Lung (tissue), 11 donors: ENCODE measurements at regions not wholly inside any gene's neighbourhood (a gene's known extent, or its start where the extent isn't known, plus 50 kb on each side); places are given as distances from the start of the nearest gene placed in this dataset.

ENCODE experiments used
- ATAC-seq: fragments of 200-7000 bp; cut with Tn5 transposase; one replicate; pipeline ENCODE4 v1.9.1; 2020; ENCODE audit warnings: moderate number of reproducible peaks; ENCODE audit not compliant: insufficient read depth, low FRiP score
- DNase-seq, 3 donors: peaks; one replicate each; pipeline ENCODE4 v3.0.0-alpha.2; 2013 to 2017
- H3K27ac ChIP-seq, 2 donors: one replicate each; pipeline ENCODE4 v1.5.1; 2013; ENCODE audit warnings: mild to moderate bottlenecking in 2 of 2, moderate library complexity in 2 of 2, control low read depth in 1 of 2, inconsistent platforms in 1 of 2, low read depth in 1 of 2, low read length in 1 of 2
- H3K27me3 ChIP-seq, 3 donors: one replicate each; pipeline ENCODE4 v1.5.1; 2013; ENCODE audit warnings: low read length in 2 of 3; ENCODE audit not compliant: control insufficient read depth in 3 of 3, insufficient read depth in 3 of 3
- H3K36me3 ChIP-seq, 4 donors: one replicate each; pipeline ENCODE4 v1.5.1; 2013; ENCODE audit warnings: low read length in 4 of 4, mild to moderate bottlenecking in 1 of 4, moderate library complexity in 1 of 4; ENCODE audit not compliant: control insufficient read depth in 4 of 4, insufficient read depth in 4 of 4
- H3K4me1 ChIP-seq, 5 donors: one replicate each; pipeline ENCODE4 v1.5.1; 2013; ENCODE audit warnings: low read length in 5 of 5, mild to moderate bottlenecking in 2 of 5, moderate library complexity in 1 of 5; ENCODE audit not compliant: control insufficient read depth in 5 of 5, insufficient read depth in 5 of 5
- H3K4me3 ChIP-seq: one replicate; pipeline ENCODE4 v1.5.1; 2013; ENCODE audit warnings: mild to moderate bottlenecking, control low read depth, moderate library complexity
- H3K9ac ChIP-seq, 2 donors: one replicate each; pipeline ENCODE4 v1.5.1; 2013; ENCODE audit warnings: low read length in 2 of 2, control low read depth in 1 of 2; ENCODE audit not compliant: insufficient read depth in 1 of 2
- H3K9me3 ChIP-seq, 4 donors: one replicate each; pipeline ENCODE4 v1.5.1; 2013; ENCODE audit warnings: low read length in 3 of 4, mild to moderate bottlenecking in 1 of 4, moderate library complexity in 1 of 4; ENCODE audit not compliant: control insufficient read depth in 4 of 4, insufficient read depth in 3 of 4
- WGBS, 2 donors: extraction: QIAGEN DNeasy Blood & Tissue Kit; methylation state at CpG; one replicate each; pipeline ENCODE4 v1.1.7; 2013; 5-methylcytosine and 5-hydroxymethylcytosine counted together
- TF ChIP-seq, protein P1 (sequence below): IDR thresholded peaks from 2 replicates; pipeline ENCODE4 v1.5.1; 2012; ENCODE audit warnings: mild to moderate bottlenecking; ENCODE audit errors: control extremely low read depth, extremely low read depth
- donor health status: control.
- donor health status: control.
- donor health status: Bipolar disorder and iron deficiency.
- donor health status: healthy.
- donor health status: DM: yes; HTN: yes; CAD: no.

DNA sequence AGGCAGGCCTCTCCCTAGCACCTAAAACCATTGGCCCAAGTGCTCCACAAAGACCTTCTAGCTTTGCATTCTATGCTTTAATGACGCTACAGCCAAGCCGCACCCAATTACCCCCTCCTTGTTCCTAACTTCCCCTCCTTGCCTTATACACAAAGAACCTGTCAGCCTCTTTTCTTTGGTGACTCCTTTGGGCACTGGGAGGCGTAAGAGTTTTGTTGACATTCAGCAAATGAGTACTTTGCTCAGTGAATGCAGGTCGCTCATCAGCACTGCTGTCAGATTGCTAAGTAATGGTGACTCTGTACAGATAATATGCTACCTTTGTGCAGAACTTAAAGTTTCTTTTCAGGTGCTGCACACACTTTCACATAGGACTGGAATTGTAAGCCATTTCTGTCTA is 187.6 kb upstream of the FAM78B start:
- ATAC-seq (no peak), DNase-seq (no peak)
- H3K4me3 ChIP-seq, result no peak overlapping the region
- no peak overlapping the region for H3K9ac ChIP-seq
- H3K27me3 ChIP-seq, result no peaks in the 10 kb centered on the region
- no peaks in the 10 kb centered on the region for H3K9me3 ChIP-seq
- no peaks in the 10 kb centered on the region for H3K4me1 ChIP-seq
- TF ChIP-seq, protein P1, sequence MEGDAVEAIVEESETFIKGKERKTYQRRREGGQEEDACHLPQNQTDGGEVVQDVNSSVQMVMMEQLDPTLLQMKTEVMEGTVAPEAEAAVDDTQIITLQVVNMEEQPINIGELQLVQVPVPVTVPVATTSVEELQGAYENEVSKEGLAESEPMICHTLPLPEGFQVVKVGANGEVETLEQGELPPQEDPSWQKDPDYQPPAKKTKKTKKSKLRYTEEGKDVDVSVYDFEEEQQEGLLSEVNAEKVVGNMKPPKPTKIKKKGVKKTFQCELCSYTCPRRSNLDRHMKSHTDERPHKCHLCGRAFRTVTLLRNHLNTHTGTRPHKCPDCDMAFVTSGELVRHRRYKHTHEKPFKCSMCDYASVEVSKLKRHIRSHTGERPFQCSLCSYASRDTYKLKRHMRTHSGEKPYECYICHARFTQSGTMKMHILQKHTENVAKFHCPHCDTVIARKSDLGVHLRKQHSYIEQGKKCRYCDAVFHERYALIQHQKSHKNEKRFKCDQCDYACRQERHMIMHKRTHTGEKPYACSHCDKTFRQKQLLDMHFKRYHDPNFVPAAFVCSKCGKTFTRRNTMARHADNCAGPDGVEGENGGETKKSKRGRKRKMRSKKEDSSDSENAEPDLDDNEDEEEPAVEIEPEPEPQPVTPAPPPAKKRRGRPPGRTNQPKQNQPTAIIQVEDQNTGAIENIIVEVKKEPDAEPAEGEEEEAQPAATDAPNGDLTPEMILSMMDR, result no peak
- H3K36me3 ChIP-seq, result no peaks in the 10 kb centered on the region
- 57 to 60% methylated on average over 4 of the region's 4 CpGs for WGBS, 2 donors
- no peak overlapping the region for H3K27ac ChIP-seq

DNA sequence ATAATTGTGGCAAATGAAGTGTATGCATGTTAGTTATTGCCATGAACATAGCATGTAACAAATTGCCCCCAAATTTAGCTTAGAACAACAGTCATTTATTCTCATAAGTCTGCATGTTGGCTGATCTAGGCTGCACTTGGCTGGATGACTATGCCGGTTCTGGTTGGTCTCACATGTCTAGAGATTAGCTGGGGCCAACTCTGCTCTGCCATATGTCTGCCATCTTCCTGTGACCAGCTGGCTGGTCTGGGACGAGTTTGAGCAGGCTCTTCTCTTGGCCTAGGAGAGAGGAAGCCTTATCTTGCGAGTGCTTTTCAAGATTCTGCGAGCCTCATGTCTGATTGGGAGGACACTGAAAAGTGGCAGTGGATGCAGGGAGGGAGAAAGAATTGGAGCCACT is 198.3 kb upstream of the FAM78B start:
- ATAC-seq, result no peak
- TF ChIP-seq, protein P1, result no peak
- WGBS, 2 donors, result 87 to 92% methylated on average over 4 of the region's 4 CpGs
- Histone ChIP-seq H3K4me1 (no peaks in the 10 kb centered on the region), H3K4me3 (no peak overlapping the region), H3K36me3 (no peaks in the 10 kb centered on the region), H3K27ac (no peak overlapping the region), H3K27me3 (no peaks in the 10 kb centered on the region), H3K9ac (no peak overlapping the region), H3K9me3 (peaks cover 0 to 7% (median 0%) of the 10 kb centered on the region in 4 donors)
- DNase-seq, result no peak

DNA sequence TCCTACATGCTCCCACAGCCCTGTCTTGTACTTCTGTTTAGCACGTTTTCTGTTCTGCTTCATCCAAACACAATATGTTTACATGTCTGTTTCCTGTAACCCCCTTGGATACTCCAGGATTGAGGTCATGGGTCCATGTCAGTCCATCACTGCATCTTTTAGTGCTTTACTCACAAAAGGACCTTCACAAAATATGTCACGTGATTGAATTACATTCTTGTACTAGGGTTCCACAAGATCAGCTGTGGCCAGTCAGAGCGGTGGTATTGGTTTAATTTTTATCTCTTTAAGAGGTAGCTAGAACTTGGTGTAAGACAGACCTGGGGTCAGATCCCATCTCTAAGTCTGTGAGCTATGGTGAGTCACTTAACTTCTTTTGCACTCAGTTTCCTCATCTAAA is 201.2 kb upstream of the FAM78B start:
- no peaks in the 10 kb centered on the region for H3K4me1 ChIP-seq
- no peak overlapping the region for H3K9ac ChIP-seq
- no peak for DNase-seq
- H3K9me3 ChIP-seq, result peaks cover 0 to 7% (median 0%) of the 10 kb centered on the region in 4 donors
- H3K27me3 ChIP-seq, result no peaks in the 10 kb centered on the region
- no peak for ATAC-seq
- no peak overlapping the region for H3K4me3 ChIP-seq
- WGBS, 2 donors, result 49 to 54% methylated on average over 3 of the region's 3 CpGs
- H3K36me3 ChIP-seq, result no peaks in the 10 kb centered on the region
- H3K27ac ChIP-seq, result no peak overlapping the region
- TF ChIP-seq, protein P1, result no peak

- no peak overlapping the region for H3K4me3 ChIP-seq
- H3K9me3 ChIP-seq, result peaks cover 0 to 2% (median 0%) of the 10 kb centered on the region in 4 donors
- H3K27me3 ChIP-seq, result no peaks in the 10 kb centered on the region
- WGBS, 2 donors, result 79 to 81% methylated on average over 4 of the region's 4 CpGs
- no peak overlapping the region for H3K9ac ChIP-seq
- TF ChIP-seq, protein P1, result no peak
- H3K27ac ChIP-seq, result no peak overlapping the region
- H3K4me1 ChIP-seq, result peaks cover 0 to 3% (median 0%) of the 10 kb centered on the region in 5 donors
- ATAC-seq, result no peak
- DNase-seq, result no peak
- no peaks in the 10 kb centered on the region for H3K36me3 ChIP-seq
These were observed 211.1 kb upstream of the FAM78B start for GRCh38 chr1:166377896-166378295.
